GM18502 (cell line): ENCODE measurements at regions not wholly inside any gene's neighbourhood (a gene's known extent, or its start where the extent isn't known, plus 50 kb on each side); places are given as distances from the start of the nearest gene placed in this dataset.

Experiments used
- ATAC-seq: cut with Tn5 transposase; IDR thresholded peaks from one replicate; pipeline ENCODE4 v1.9.1; 2021; ENCODE audit warnings: mild to moderate bottlenecking; ENCODE audit not compliant: unreplicated experiment, poor library complexity

DNA sequence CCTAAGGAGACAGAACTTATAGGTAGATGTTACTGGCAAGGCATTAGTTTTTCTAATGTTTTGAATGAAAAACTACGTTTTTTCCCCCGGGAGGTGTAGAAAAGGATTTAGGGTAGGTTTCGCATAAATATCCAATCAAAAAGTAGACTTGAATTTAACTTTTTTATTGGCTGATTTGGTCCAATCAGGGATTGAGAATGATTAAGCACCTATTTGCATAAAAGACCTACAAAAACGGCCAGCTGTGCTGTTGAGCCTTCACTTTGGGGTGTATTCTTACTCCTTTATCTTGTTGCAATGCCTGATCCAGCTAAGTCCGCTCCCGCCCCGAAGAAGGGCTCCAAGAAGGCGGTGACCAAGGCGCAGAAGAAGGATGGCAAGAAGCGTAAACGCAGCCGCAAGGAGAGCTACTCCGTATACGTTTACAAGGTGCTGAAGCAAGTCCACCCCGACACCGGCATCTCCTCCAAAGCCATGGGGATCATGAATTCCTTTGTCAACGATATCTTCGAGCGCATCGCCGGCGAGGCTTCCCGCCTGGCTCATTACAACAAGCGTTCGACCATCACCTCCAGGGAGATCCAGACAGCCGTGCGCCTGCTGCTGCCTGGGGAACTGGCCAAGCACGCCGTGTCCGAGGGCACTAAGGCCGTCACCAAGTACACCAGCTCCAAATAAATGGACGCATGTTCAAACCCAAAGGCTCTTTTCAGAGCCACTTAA, 113.5 kb upstream of the BTN3A2 start:
- peak; percentile 45 for ATAC-seq

DNA sequence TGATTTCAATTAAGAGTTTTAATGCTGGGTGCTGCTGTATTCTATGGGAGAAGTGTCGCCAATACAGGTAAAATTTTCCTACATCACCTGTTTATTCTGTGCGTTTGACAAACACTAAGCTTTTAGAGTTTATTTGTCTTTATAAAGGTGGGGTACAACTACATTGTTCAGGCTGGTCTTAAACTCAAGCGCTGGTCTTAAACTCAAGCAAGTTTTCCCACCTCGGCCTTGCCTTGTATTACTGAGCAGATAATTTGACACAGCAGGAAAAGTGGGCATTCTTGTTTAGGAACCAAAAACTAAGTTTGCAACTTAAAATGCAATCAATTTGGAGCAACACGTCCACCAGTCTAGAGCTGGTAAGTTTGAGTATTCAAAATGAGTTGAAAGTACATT, 112.9 kb upstream of the BTN3A2 start:
- no peak for ATAC-seq

DNA sequence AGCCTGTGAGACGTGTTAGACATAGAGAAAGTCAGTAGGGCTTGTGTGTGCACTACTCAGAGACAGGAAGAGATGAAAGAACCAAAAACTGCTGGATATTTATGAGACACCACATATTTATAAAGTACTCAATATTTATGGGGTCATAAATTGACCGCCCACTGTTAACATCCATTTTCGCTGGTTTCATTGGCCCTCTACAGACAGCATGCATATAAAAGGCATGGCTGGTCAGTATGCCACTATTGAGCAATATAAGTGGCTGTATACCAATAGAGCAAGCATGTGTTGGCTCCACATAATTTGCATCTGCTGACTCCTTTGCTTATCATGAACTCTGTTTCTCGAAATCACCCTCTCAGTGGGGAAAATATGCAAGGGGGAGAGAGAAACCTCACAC, 110.3 kb upstream of the BTN3A2 start:
- no peak for ATAC-seq

DNA sequence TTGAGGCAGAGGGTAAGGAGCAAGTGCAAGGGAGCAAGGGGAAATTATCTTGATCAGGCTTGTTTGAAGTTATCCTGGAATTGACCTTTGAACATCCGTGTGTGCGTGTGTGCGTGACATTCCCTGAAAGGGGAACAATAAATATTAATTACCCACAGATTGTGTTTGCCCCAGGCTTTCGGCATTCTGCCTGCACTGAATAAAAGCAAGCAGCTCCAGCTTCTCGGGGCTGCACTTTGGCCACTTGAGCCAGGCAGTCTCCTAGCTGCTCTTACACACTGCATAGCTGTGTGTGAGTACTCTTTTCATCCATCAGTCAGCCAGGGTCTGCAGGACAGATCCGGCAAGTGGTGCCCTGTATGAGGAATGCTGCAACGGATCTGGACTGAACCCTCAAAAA, 107.7 kb upstream of the BTN3A2 start:
- ATAC-seq, result no peak

DNA sequence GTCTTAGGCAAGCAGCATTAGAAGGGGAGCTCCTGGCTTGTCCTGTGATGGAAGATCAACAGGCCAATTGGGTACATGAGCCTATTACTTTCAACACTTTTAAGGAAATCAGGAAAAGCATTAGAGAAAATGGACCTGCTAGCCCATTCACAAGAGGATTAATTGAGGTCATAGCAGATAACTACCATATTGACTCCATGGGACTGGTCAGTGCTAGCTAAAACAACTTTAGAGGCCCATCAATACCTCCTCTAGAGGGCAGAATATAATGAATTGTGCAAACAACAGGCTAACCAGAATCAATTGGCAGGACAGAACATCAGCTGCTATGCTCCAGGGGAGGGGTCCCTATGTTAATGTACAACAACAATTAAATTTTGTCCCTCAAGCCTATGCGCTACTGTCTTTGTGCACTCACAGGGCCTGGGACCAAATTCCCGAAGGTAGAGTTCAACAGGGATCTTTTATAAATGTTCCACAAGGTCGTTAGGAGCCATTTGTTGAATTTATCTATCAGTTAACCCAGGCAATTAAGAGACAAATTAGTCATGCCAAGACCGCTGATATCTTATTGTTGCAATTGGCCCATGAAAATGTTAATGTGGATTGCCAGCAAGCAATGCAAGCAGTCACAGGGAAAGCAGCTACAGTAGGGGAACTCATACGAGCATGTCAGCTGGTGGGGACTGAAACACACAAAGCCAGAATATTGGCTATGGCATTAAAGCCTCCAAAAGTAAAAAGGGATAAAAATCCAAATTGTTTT, 106.6 kb upstream of the BTN3A2 start:
- no peak for ATAC-seq

DNA sequence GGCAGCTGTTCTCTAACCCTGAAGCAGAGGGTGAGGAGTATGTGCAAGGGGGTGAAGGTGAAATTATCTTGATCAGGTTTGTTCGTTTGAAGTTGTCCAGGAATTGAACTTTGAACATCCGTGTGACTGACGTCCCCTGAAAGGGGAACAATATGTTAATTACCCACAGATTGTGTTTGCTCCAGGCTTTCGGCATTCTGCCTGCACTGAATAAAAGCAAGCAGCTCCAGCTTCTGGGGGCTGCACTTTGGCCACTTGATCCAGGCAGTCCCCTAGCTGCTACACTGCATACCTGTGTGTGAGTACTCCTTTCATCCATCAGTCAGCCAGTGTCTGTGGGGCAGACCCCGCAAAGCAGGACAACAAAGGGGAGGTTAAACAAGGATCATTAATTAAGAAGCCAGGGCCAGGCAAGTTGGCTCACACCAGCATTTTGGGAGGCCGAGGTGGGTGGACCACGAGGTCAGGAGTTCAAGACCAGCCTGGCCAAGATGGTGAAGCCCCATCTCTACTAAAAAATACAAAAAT, 104.8 kb upstream of the BTN3A2 start:
- no peak for ATAC-seq

DNA sequence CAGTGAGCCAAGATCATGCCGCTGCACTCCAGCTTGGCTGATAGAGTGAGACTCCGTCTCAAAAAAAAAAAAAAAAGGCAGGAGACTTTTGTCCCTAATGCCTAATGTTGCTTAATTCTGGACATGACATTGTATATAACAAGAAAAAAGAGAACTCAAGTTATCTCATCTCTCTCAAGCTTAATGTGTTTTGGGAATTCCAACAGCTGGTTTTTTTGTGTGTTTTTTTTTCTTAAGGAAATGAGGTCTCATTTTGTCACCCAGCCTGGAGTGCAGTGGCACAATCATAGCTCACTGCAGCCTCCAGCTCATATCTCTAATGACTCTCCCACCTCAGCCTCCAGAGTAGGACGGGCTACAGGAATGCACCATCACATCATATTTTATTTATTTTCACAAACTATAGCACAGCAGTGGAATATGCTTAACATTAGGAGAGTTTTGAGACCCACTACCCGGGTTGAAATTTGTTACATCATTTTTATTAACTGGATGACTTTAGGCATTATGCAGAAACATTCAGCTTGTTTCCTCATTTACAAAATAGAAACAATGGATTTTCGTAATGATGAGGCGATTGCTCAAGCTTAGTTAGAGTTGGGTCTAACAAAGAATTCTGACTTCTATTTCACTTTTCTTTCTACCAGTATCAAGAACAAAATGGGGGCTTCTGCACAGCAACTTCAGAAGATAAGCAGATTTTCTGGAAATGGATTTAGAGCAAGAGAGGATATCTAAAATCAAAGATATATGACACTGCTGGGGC, 104.1 kb upstream of the BTN3A2 start:
- no peak for ATAC-seq

DNA sequence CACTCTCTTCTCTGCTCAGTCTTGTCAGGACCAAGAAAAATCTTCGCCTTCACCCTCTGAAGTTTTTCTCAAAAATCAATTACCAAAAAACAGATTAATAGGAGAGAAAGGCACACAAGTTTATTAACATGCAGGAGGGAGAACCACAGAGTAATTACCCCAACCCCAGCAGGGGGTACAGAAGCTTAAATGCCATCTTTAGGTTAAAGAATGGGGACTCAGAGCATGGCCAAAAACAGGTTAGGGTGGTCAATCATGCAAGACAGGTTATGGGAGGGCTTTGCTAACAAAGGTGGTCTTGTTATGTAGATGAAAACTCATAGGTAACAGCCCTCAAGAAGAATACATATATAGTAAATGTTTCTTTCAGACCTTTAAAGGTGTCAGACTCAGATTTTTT, 100.5 kb upstream of the BTN3A2 start:
- no peak for ATAC-seq

DNA sequence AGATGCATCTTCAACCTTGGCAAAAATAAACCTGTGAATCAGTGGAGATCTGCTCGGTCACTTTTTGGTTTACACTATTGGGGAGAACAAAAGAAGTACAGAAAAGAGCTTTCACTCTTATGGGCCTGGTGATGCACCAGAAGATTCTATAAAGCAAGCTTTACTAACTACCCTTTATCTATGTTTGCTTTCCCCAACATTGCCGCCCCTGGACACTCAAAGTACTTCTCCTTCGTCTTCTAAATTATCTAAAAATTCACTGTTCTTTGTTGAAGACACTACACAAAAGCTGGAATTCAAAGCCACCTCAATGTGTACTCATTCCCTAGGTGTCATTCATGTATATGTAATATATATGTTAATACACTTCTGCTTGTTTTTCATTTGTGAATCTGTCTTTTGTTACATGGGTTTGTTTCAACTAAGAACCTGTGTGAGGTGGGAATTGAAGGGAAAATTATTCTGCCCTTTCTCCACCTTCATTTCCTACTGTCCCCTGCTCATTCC, 97.9 kb upstream of the BTN3A2 start:
- ATAC-seq, result no peak

DNA sequence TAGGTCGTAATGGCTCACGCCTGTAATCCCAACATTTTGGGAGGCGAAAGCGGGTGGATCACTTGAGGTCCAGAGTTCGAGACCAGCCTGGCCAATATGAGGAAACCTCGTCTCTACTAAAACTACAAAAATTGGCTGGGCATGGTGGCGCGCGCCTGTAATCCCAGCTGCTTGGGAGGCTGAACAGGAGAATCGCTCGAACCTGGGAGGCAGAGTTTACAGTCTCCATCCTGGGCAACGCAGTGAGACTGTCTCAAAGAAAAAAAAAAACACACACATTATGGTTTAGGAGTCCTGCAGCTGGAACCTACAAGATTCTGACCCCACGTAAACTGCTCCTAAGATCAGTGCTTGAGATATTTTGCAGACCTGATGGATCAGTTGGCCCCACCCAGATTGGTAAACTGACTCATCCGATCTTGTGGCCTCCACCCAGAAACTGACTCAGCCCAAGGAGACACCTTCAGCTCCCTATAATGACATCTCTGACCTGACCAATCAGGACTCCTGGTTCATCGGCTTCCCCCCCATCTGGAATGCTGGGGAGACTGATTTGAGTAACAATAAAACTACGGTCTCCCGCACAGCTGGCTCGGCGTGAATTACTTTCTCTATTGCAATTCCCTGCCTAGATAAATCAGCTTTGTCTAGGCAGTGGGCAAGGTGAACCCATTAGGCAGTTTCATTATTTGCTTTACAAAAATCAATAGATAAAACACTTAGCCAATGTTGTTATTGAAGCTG, 96.2 kb upstream of the BTN3A2 start:
- no peak for ATAC-seq

DNA sequence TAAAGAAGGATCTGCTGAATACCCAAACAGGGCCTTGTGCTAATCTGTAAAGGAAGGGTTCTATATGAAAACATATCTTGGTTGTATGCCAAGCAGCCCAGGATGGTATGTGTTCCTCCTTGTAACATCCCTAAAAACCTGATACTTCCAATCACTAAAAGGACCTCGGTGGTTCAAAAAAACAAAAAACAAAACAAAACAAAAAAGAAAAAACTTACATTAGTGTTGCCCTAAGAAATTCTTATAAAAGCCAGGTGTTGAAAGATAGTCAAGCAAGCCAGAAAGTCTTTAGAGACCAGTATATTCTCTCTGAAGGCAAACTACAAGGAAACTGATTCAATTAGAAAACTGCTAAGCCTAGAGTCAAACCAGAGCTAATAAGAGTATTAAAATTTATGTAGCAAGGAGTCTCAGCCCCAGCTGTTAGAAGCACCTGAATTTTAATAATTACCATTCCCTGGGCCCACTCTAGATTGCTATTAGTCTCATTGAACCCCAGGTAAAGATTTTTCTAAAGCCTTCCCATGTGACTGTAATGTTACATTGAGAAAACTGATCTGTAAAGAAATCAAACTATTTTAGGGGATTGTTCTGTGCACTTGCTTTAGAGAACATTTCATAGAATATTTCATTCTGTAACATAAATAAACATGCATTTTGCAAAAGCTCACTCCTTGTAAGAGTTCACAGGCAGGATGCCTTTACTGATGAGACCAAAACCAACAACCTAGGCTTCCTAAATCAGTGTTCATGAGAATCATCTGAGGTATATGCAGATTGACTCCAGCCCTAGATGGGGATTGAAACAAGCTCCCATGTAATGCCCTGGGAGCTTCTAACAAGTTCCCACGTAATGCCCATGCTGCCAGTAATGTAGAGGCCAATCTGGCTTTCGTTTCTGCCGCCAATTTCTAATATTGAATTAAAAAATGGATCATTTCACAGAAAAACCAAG, 95.2 kb upstream of the BTN3A2 start:
- ATAC-seq, result no peak

DNA sequence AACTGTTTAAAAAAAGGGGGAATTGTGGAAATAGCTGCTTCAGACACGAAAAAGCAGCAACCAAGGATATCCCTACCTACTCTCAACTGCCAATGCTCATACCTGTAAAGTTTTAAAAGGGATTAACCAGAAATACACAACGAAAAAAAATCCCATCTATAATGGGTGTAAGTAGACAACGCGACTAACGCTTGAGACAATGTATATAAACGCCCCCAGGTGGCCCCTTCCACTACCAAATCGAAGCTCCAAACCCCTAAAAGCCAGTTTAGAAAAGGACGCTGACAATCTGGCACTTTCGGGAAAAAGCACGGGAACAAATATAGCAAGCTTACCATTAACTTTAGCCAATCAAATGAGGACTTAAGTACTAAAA, 94.5 kb upstream of the BTN3A2 start:
- ATAC-seq, result no peak

DNA sequence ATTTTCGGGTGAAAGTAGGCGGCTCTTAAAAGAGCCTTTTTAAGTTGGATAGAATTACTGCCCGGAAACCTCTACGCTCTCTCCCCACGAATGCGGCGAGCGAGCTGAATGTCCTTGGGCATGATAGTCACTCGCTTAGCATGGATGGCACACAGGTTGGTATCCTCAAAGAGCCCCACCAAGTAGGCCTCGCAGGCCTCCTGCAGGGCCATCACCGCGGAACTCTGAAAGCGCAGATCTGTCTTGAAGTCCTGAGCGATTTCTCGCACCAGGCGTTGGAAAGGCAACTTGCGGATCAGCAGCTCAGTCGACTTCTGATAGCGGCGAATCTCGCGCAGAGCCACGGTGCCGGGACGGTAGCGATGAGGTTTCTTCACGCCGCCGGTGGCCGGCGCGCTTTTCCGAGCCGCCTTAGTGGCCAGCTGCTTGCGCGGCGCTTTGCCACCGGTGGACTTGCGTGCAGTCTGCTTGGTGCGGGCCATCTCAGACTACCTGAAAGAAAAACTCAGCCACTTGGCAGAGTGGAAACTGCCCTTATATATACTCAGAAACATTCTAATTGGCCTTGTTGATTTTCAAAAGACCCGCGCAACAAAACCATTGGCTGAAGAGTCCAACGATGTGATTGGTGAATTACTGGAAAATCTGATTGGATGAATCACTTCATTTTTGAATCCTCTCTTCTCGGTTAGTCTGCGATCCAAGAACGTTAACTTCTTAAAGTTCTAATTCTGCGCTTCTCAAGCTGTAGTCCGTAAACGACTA, 93.9 kb upstream of the BTN3A2 start:
- peak; percentile 35 for ATAC-seq

DNA sequence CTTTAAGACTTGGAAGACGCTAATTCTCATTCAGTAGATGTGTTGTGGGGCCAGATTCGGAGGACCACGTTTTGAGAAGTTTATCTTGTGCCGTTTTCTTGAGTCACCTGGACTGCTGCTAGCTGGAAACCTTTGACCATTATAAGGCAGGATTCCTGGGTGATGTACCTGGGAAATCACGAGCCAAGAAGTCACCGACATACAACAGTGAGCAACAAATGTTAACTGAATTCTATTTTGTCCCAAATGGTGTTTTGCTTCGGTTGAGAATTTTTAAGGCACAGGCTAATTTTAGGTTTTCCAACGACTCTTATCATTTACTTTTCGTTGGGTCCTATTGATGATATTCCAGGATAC, 93.4 kb upstream of the BTN3A2 start:
- peak; percentile 1 for ATAC-seq

DNA sequence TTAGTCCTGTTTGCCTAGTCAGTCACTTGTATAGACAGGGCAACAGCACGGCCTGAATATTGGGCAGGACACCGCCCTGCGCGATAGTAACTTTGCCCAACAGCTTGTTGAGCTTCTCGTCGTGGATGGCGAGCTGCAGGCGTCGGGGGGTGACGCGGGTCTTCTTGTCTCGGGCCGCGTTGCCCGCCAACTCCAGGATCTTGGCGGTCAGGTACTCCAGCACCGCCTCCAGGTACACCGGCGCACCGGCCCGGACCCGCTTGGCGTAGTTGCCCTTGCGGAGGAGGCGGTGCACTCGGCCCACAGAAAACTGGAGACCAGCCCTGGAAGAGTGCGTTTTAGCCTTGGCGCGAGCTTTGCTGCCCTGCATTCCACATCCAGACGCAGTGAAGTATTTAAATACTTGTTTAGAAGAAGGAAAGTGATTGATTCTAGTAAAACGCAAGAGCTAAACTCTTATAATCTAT, 92.8 kb upstream of the BTN3A2 start:
- ATAC-seq, result peak; percentile 27

DNA sequence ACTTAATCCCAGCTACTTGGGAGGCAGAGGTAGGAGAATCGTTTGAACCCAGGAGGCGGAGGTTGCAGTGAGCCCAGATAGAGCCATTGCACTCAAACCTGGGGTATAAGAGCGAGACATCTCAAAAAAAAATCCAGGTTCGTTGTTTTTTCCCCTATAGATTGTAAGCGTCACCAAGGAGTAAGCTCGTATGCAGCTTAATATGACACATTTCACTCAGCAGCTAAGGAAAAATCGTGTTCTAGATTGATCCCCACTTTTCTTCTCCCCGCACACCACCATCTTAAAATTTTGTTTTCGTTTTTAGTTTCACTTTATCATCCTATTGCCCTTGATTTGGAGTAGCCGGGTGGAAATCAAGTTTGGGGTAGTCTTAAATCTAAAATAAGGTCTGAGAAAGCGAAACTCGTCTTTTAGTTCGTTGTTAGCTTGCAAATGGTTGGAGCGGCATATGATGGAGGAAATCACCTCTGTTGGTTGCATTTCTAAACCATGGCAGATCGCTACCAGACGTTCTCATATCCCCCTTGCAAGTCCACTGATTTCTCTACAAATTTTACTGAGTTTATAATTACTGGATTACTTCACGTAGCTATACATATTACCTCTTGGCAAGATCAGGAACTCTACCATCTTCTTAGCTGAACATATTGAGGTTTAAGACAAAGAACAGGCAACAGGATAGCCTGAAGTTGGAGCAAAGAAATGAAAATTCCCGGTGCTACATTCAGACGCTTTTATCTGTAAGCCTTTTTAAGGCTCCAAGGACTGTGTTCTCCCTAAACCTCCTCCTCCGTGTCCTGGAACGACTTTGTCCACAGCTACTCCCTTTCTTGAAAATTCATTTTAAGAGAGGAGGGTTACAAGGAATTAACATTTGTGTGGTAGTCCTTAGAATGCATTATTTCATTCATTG, 91.1 kb upstream of the BTN3A2 start:
- no peak for ATAC-seq

DNA sequence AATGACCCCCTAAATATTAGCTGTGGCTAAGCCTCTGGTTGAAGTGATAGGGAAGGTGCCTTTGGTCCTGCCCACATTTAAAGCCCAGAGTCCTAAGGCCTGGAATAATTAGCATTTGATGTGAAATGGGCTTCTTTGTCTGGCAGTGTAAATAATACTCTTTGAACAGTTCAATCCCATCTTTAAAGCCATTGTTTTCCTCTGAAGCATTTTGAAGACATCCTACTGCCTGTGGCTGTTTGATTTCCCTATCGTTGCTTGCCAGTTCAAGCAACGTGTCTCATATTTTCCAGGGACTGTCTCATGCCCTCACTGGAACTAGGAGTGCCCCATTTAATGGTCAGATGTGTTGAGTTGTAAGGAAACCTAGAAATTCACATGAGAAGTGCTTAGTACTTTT, 89.3 kb upstream of the BTN3A2 start:
- ATAC-seq, result no peak
